ENCODE measurements at regions not wholly inside any gene's neighbourhood (a gene's known extent, or its start where the extent isn't known, plus 50 kb on each side); places are given as distances from the start of the nearest gene placed in this dataset.

DNA sequence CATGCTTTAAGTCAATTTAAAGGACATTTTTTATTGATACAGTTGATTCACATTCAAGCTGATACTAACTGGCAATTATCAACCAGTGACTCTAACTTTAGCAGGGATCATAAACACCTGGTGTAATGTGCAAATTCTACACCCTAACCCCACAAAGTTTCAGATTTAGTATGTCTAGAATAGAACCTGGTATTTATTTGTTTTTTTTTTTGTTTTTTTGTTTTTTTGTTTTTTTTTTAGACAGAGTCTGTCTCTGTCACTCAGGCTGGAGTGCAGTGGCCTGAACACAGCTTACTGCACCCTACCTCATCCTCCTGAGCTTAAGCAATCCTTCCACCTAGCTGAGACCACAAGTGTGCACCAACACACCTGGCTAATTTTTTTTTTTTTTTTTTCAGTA is 311.2 kb upstream of the SEMA6A start:
- TF ChIP-seq, protein P1, sequence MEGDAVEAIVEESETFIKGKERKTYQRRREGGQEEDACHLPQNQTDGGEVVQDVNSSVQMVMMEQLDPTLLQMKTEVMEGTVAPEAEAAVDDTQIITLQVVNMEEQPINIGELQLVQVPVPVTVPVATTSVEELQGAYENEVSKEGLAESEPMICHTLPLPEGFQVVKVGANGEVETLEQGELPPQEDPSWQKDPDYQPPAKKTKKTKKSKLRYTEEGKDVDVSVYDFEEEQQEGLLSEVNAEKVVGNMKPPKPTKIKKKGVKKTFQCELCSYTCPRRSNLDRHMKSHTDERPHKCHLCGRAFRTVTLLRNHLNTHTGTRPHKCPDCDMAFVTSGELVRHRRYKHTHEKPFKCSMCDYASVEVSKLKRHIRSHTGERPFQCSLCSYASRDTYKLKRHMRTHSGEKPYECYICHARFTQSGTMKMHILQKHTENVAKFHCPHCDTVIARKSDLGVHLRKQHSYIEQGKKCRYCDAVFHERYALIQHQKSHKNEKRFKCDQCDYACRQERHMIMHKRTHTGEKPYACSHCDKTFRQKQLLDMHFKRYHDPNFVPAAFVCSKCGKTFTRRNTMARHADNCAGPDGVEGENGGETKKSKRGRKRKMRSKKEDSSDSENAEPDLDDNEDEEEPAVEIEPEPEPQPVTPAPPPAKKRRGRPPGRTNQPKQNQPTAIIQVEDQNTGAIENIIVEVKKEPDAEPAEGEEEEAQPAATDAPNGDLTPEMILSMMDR (IDR thresholded peaks at IDR 0.05; ENCODE audit: low read depth, low read length), result no peak

DNA sequence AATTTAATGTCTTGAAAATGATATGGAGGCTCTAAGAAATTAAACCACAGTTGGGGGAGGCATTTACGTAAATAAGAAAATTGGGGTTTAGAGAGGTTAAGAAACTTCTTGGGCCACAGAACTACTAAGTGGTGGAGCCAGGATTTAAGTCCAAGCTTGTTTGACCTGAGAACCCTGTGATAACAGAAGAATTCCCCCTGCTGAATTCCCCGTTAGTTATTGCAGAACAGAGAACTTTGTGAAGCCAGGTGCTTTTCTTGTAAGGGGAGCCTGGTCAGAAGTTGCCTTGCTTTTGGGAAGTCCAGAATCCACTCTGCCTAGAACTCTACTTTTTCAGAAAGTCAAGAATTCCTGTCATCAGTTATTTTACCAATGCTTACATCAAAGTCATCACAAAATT is 309.3 kb upstream of the SEMA6A start:
- no peak overlapping the region for H3K4me3 ChIP-seq (ENCODE audit: low read depth, low read length)
- TF ChIP-seq, protein P1 (IDR thresholded peaks at IDR 0.05; ENCODE audit: low read depth, low read length), result no peak

More for the DNA sequence above, 311.2 kb upstream of the SEMA6A start:
- H3K4me3 ChIP-seq (ENCODE audit: low read depth, low read length), result no peak overlapping the region

DNA sequence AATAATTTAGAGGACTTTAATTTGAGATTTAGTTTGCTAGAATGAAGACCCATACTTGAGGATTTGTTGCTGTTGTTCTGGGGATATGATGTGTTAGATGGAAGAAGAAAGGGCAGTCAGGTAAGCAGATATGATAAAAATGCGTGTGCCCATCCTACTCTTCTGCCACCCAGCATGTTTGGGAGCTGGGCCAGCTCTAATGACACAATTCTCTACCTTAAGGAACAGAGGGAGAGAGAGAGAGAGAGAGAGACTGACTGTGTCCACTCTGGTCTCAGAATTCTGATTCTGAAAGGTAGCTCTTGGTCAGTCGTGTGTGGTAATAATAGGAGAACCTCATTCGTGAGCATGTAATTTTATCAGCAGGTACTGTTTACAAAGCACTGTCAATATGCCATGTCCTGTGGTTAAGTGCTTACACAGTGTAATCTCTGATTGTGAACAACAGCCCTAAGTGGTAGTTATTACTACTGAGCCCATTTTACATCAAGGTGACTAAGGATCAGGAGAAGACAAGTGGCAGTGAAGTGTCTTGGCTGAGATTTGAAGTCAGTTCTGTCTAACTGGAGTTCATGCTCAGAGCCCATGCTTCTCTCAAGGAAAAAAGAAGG is 307.4 kb upstream of the SEMA6A start:
- TF ChIP-seq, protein P1 (IDR thresholded peaks at IDR 0.05; ENCODE audit: low read depth, low read length), result no peak
- H3K4me3 ChIP-seq (ENCODE audit: low read depth, low read length), result no peak overlapping the region

DNA sequence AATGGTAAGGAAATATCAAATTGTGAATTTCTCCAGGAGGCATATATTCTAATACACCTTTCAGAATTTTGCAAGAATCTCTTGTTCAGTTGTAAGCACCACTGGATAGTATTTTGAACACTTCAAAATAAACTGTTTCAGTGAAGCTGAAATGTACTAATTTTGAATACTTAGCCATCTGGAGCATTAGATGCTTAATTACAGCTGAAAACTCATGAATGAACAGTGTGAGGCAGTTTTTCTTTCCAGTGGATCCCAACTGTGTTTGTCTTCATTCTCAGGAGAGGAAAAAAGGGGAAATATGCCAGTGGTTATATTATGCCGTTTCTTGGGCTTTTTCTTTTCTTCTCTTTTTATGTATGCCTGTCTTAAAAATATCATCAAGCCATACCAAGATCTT is 306.0 kb upstream of the SEMA6A start:
- TF ChIP-seq, protein P1 (IDR thresholded peaks at IDR 0.05; ENCODE audit: low read depth, low read length), result no peak
- no peak overlapping the region for H3K4me3 ChIP-seq (ENCODE audit: low read depth, low read length)

DNA sequence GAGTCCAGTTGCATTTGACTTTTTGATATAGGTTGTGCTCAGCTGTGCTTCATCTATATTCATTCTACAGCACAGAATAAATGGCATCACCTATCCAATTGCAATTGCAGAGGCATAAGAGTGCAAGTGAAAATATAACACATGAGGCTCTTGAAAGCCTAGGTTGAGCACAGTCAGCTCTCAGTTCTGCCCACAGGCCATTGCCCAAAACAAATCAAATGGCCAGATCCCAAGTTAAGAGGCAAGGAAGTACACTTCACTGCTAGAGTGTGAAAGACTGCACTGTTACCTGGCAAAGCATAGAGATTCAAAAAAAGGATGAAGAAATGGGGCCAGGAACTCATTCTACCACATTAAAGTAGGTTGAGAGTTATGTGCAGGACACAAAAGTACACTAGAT is 305.5 kb upstream of the SEMA6A start:
- TF ChIP-seq, protein P1 (IDR thresholded peaks at IDR 0.05; ENCODE audit: low read depth, low read length), result no peak
- no peak overlapping the region for H3K4me3 ChIP-seq (ENCODE audit: low read depth, low read length)

DNA sequence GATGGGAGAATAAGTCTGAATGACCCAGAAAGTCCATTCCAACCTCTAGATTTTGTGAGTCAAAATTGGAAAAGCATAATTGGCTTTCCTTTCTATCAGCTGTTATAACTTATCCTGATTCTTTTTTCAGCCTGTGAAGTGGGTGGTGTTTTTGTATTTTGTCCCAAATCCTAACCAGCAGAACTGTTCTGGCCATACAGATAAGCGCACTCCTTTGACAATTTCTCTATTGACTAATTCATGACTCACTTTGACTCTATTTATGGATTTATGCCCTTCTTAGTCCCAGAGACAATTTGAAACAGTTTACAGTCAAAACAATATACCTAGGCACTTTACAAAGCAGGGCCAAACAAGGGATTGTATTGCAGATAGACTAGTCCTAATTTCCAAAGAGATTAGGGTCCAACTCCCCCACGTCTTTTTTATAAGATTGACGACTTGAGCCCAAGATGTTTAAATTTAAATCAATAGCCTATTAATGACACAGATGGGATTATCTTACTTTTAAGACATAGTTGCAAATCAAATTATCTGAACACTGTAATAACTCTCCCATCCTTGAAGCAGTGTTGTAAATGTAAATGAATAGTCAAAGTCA is 301.7 kb upstream of the SEMA6A start:
- TF ChIP-seq, protein P1 (IDR thresholded peaks at IDR 0.05; ENCODE audit: low read depth, low read length), result no peak
- H3K4me3 ChIP-seq (ENCODE audit: low read depth, low read length), result no peak overlapping the region

DNA sequence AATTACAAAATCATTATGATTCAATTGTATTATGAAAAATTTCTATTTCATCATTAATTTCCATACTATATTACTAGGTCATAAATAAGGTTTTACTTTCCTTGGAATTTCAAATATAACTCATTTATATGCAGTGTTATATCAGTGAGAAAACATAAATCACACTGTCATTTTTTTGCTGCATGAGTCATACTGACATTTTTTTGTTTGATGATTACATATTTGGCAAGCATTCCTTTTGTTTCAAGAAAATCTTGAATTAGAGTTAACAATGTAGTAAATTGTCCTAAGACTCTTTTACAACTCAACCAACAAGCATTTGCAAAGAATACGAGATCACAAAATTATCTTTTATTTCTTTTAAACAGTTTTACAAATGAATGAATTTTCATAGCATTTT is 298.4 kb upstream of the SEMA6A start:
- no peak overlapping the region for H3K4me3 ChIP-seq (ENCODE audit: low read depth, low read length)

More for the DNA sequence above, 298.4 kb upstream of the SEMA6A start:
- TF ChIP-seq, protein P1 (IDR thresholded peaks at IDR 0.05; ENCODE audit: low read depth, low read length), result no peak

All from WI38 (cell line).